SIG-M5 treated with dmso at 0.1 percent for 504 hours (cell line): ENCODE measurements at regions not wholly inside any gene's neighbourhood (a gene's known extent, or its start where the extent isn't known, plus 50 kb on each side); places are given as distances from the start of the nearest gene placed in this dataset.

Experiments used
- DNase-seq: peaks from one replicate; lab custom pipeline; 2025; ENCODE audit not compliant: unreplicated experiment; lab: John Stamatoyannopoulos, UW

- DNase-seq = no peak
These were observed 726.6 kb downstream of the RFPL4B start for GRCh38 chr6:113073611-113074191.

GRCh38 chr6:113076116-113076515, 729.0 kb downstream of the RFPL4B start:
- DNase-seq = no peak

GRCh38 chr6:113076816-113077215, 729.7 kb downstream of the RFPL4B start:
- DNase-seq = no peak

GRCh38 chr6:113077794-113078193, 730.7 kb downstream of the RFPL4B start:
- DNase-seq = no peak

GRCh38 chr6:113078791-113079190, 731.7 kb downstream of the RFPL4B start:
- no peak for DNase-seq

- no peak for DNase-seq
These were observed 735.6 kb downstream of the RFPL4B start for GRCh38 chr6:113082745-113083144.

GRCh38 chr6:113083947-113084346, 736.8 kb downstream of the RFPL4B start:
- DNase-seq = no peak

GRCh38 chr6:113089056-113089455, 741.9 kb downstream of the RFPL4B start:
- DNase-seq = no peak

- no peak for DNase-seq
These were observed 745.7 kb downstream of the RFPL4B start for GRCh38 chr6:113092795-113093194.

GRCh38 chr6:113094779-113095178, 747.6 kb downstream of the RFPL4B start:
- no peak for DNase-seq

GRCh38 chr6:113095841-113096240, 748.7 kb downstream of the RFPL4B start:
- no peak for DNase-seq

- no peak for DNase-seq
These were observed 754.4 kb upstream of the MARCKS start for GRCh38 chr6:113102761-113103160.

- no peak for DNase-seq
These were observed 753.3 kb upstream of the MARCKS start for GRCh38 chr6:113103634-113104361.

- no peak for DNase-seq
These were observed 752.6 kb upstream of the MARCKS start for GRCh38 chr6:113104541-113104940.

GRCh38 chr6:113104951-113105350, 752.2 kb upstream of the MARCKS start:
- peak; percentile 41 for DNase-seq

GRCh38 chr6:113110211-113110610, 746.9 kb upstream of the MARCKS start:
- DNase-seq = no peak

GRCh38 chr6:113111550-113111949, 745.6 kb upstream of the MARCKS start:
- DNase-seq = no peak

- no peak for DNase-seq
These were observed 745.1 kb upstream of the MARCKS start for GRCh38 chr6:113112086-113112485.

- peak; percentile 81 for DNase-seq
These were observed 741.9 kb upstream of the MARCKS start for GRCh38 chr6:113115196-113115595.

- peak; percentile 77 for DNase-seq
These were observed 736.9 kb upstream of the MARCKS start for GRCh38 chr6:113120224-113120581.

GRCh38 chr6:113120582-113121285, 736.4 kb upstream of the MARCKS start:
- DNase-seq = peak; percentile 32

GRCh38 chr6:113121571-113121970, 735.6 kb upstream of the MARCKS start:
- no peak for DNase-seq
